Loucy (cell line): ENCODE measurements at regions not wholly inside any gene's neighbourhood (a gene's known extent, or its start where the extent isn't known, plus 50 kb on each side); places are given as distances from the start of the nearest gene placed in this dataset.

ENCODE experiments used
- H2AFZ ChIP-seq: fragments of 200-600 bp; sonication (generic); 2 replicates; pipeline ENCODE4 v1.6.0; 2016; ENCODE audit warnings: antibody characterized with exemption, mild to moderate bottlenecking, low read length, moderate library complexity
- H3F3A ChIP-seq: fragments of 200-600 bp; 2 replicates; pipeline ENCODE4 v1.6.0; 2016; ENCODE audit warnings: antibody characterized with exemption, low read depth, mild to moderate bottlenecking
- H3K27me3 ChIP-seq: fragments of 200-600 bp; sonication (generic); 2 replicates; pipeline ENCODE4 v1.6.1; 2014; ENCODE audit warnings: low read length, mild to moderate bottlenecking; ENCODE audit not compliant: insufficient read depth, poor library complexity, severe bottlenecking
- H3K36me3 ChIP-seq: fragments of 200-600 bp; sonication (generic); 2 replicates; pipeline ENCODE4 v1.6.1; 2016; ENCODE audit warnings: low read length; ENCODE audit not compliant: insufficient read depth
- H3K4me1 ChIP-seq: fragments of 200-600 bp; sonication (generic); 2 replicates; pipeline ENCODE4 v1.5.1; 2014; ENCODE audit warnings: low read length, mild to moderate bottlenecking; ENCODE audit not compliant: insufficient read depth, poor library complexity, severe bottlenecking
- H3K4me2 ChIP-seq: fragments of 200-600 bp; sonication (generic); 2 replicates; pipeline ENCODE4 v1.6.0; 2014; ENCODE audit warnings: antibody characterized with exemption, low read length, low read depth, mild to moderate bottlenecking; ENCODE audit not compliant: poor library complexity, severe bottlenecking
- H3K4me3 ChIP-seq: fragments of 200-600 bp; sonication (generic); 2 replicates; pipeline ENCODE4 v1.5.1; 2014; ENCODE audit warnings: low read length, mild to moderate bottlenecking, mixed read lengths; ENCODE audit not compliant: poor library complexity, severe bottlenecking
- H3K79me2 ChIP-seq: fragments of 200-600 bp; sonication (generic); 2 replicates; pipeline ENCODE4 v1.6.1; 2014; ENCODE audit warnings: low read length; ENCODE audit not compliant: insufficient read depth
- H3K9ac ChIP-seq: fragments of 200-600 bp; sonication (generic); 2 replicates; pipeline ENCODE4 v1.6.0; 2014; ENCODE audit warnings: mild to moderate bottlenecking, low read depth, low read length, moderate library complexity; ENCODE audit not compliant: poor library complexity, severe bottlenecking
- H3K9me2 ChIP-seq: fragments of 200-600 bp; sonication (generic); replicated peaks from 2 replicates; pipeline ENCODE4 v1.6.1; 2016; ENCODE audit warnings: low read depth, low read length, mixed read lengths
- H3K9me3 ChIP-seq: fragments of 200-600 bp; sonication (generic); 2 replicates; pipeline ENCODE4 v1.6.1; 2014; ENCODE audit warnings: mild to moderate bottlenecking, antibody characterized with exemption, low read length, low read depth; ENCODE audit not compliant: insufficient read depth
- H4K20me1 ChIP-seq: fragments of 200-600 bp; sonication (generic); 2 replicates; pipeline ENCODE4 v1.6.0; 2014; ENCODE audit warnings: antibody characterized with exemption, low read length, mild to moderate bottlenecking; ENCODE audit not compliant: insufficient read depth, poor library complexity, severe bottlenecking
- EZH2phosphoT487 ChIP-seq: fragments of 200-600 bp; IDR thresholded peaks from 2 replicates; pipeline ENCODE4 v1.6.1; 2018; ENCODE audit warnings: antibody characterized with exemption, mild to moderate bottlenecking, moderate library complexity, borderline replicate concordance
- TF ChIP-seq, protein P1 (sequence below): fragments of 200-600 bp; sonication (generic); conservative IDR thresholded peaks from 2 replicates; pipeline ENCODE4 v1.5.1; 2014; ENCODE audit warnings: mild to moderate bottlenecking, antibody characterized with exemption, low read length

DNA sequence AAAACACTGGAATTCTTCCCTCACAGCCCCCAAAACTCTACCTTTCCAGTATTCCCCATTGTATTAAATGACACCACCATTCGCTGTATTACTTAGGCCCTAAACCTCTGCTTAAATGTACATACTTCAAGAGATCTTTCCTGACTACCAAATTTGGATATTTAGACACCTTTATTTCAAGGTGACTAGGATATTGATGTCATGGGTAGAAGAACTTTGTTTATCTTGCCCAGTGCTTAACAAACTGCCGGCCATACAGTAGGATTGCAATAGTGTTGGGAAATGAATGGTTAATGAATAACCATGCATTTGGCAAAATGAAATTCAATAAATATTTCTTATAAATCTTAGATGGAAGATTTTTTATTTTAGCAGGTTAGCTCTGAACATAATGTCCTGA is 86.2 kb upstream of the CA10 start:
- Histone ChIP-seq H3K9me3 (no peaks in the 10 kb centered on the region), H3F3A (no peaks in the 10 kb centered on the region), H3K27me3 (no peaks in the 10 kb centered on the region), H3K4me1 (no peaks in the 10 kb centered on the region), H3K4me3 (no peak overlapping the region), H3K36me3 (no peaks in the 10 kb centered on the region), H2AFZ (no peak overlapping the region), H4K20me1 (no peaks in the 10 kb centered on the region), H3K4me2 (no peak overlapping the region), H3K79me2 (no peaks in the 10 kb centered on the region), H3K9me2 (no peaks in the 10 kb centered on the region), H3K9ac (no peak overlapping the region)
- TF ChIP-seq, protein P1, sequence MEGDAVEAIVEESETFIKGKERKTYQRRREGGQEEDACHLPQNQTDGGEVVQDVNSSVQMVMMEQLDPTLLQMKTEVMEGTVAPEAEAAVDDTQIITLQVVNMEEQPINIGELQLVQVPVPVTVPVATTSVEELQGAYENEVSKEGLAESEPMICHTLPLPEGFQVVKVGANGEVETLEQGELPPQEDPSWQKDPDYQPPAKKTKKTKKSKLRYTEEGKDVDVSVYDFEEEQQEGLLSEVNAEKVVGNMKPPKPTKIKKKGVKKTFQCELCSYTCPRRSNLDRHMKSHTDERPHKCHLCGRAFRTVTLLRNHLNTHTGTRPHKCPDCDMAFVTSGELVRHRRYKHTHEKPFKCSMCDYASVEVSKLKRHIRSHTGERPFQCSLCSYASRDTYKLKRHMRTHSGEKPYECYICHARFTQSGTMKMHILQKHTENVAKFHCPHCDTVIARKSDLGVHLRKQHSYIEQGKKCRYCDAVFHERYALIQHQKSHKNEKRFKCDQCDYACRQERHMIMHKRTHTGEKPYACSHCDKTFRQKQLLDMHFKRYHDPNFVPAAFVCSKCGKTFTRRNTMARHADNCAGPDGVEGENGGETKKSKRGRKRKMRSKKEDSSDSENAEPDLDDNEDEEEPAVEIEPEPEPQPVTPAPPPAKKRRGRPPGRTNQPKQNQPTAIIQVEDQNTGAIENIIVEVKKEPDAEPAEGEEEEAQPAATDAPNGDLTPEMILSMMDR: no peak
- no peak for TF ChIP-seq EZH2phosphoT487

DNA sequence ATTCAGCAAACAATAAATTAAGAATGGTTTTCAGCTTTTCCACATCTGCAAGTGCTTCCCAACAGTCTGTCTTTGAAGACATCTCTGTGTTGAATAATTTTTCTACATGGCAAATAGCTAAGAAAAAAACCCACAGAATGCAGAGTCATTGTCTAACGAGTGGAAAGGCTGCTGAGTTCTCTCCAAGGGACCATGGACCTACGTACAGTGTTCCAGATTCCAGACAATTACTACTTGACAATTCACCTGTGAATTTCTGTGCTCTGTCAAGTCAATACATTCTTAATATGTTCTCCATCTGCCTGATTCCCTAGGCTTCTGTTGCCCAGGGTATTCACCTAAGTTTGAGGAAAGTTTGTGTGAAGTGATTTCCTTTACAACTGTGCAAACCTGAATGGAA is 83.8 kb upstream of the CA10 start:
- TF ChIP-seq, protein P1: no peak
- TF ChIP-seq EZH2phosphoT487: no peak
- H2AFZ ChIP-seq: no peak overlapping the region
- no peaks in the 10 kb centered on the region for H3K4me1 ChIP-seq
- no peak overlapping the region for H3K9ac ChIP-seq
- H4K20me1 ChIP-seq: no peaks in the 10 kb centered on the region
- no peaks in the 10 kb centered on the region for H3F3A ChIP-seq
- no peaks in the 10 kb centered on the region for H3K9me2 ChIP-seq
- no peaks in the 10 kb centered on the region for H3K36me3 ChIP-seq
- no peak overlapping the region for H3K4me2 ChIP-seq
- no peaks in the 10 kb centered on the region for H3K79me2 ChIP-seq
- H3K9me3 ChIP-seq: no peaks in the 10 kb centered on the region
- H3K4me3 ChIP-seq: no peak overlapping the region
- no peaks in the 10 kb centered on the region for H3K27me3 ChIP-seq

DNA sequence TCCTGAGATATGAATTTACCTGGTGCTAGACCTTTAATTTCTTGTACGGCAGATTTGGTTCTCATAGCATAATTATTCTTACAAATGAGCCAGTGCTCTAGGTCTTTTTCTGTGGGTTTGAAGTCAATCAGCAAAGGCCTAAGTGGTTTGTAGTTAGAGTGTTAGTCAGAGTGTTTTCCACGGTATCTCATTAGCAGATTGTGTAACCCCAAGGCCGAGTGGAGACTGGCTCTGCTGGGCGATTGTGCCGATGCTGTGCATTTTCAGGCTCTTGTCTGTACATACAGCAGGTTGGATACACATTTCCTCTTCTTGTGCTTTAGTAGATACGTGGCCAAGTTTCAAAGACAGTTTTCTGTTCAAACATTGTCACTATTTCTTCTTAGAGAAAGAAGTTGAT is 78.6 kb upstream of the CA10 start:
- H3K4me1 ChIP-seq: no peaks in the 10 kb centered on the region
- no peaks in the 10 kb centered on the region for H3K27me3 ChIP-seq
- no peak for TF ChIP-seq EZH2phosphoT487
- TF ChIP-seq, protein P1: no peak
- H3K9me3 ChIP-seq: no peaks in the 10 kb centered on the region
- H3K9ac ChIP-seq: no peak overlapping the region
- no peak overlapping the region for H3K4me2 ChIP-seq
- no peaks in the 10 kb centered on the region for H3K9me2 ChIP-seq
- no peaks in the 10 kb centered on the region for H3K36me3 ChIP-seq
- no peaks in the 10 kb centered on the region for H3K79me2 ChIP-seq
- no peak overlapping the region for H2AFZ ChIP-seq
- H3K4me3 ChIP-seq: no peak overlapping the region
- H4K20me1 ChIP-seq: no peaks in the 10 kb centered on the region
- H3F3A ChIP-seq: no peaks in the 10 kb centered on the region
